Activated CD8-positive, alpha-beta memory T cell treated with anti-CD3 and anti-CD28 coated beads for 4 hours (primary cell): ENCODE measurements at regions not wholly inside any gene's neighbourhood (a gene's known extent, or its start where the extent isn't known, plus 50 kb on each side); places are given as distances from the start of the nearest gene placed in this dataset.

ENCODE experiments used
- DNase-seq, 2 donors: peaks; one replicate each; pipeline ENCODE4 v3.0.0-alpha.2; 2020; ENCODE audit warnings: low read depth in 2 of 2

- DNase-seq = no peak
Measured at GRCh38 chr5:15209053-15209762, 290.8 kb upstream of the FBXL7 start.

GRCh38 chr5:15206133-15206532 lies 293.8 kb upstream of the FBXL7 start:
- DNase-seq = no peak

GRCh38 chr5:15203376-15203775 lies 296.6 kb upstream of the FBXL7 start:
- no peak for DNase-seq

GRCh38 chr5:15191012-15191411 lies 309.0 kb upstream of the FBXL7 start:
- no peak for DNase-seq

- no peak for DNase-seq
Measured at GRCh38 chr5:15183520-15183919, 311.9 kb upstream of the ANKH start.

- no peak for DNase-seq
Measured at GRCh38 chr5:15170173-15170572, 298.6 kb upstream of the ANKH start.

GRCh38 chr5:15168358-15168757 lies 296.8 kb upstream of the ANKH start:
- DNase-seq = no peak

- DNase-seq = no peak
Measured at GRCh38 chr5:15160091-15160490, 288.5 kb upstream of the ANKH start.

- no peak for DNase-seq
Measured at GRCh38 chr5:15159606-15160005, 288.0 kb upstream of the ANKH start.

GRCh38 chr5:15142458-15142857 lies 270.9 kb upstream of the ANKH start:
- no peak for DNase-seq

- DNase-seq = no peak
Measured at GRCh38 chr5:15137414-15137813, 265.8 kb upstream of the ANKH start.

GRCh38 chr5:15135661-15136060 lies 264.1 kb upstream of the ANKH start:
- no peak for DNase-seq

GRCh38 chr5:15133456-15133965 lies 261.9 kb upstream of the ANKH start:
- no peak for DNase-seq

- DNase-seq = no peak
Measured at GRCh38 chr5:15132816-15133405, 261.3 kb upstream of the ANKH start.

GRCh38 chr5:15131909-15132308 lies 260.3 kb upstream of the ANKH start:
- DNase-seq = no peak

- DNase-seq = no peak
Measured at GRCh38 chr5:15124871-15125568, 253.4 kb upstream of the ANKH start.

GRCh38 chr5:15124461-15124860 lies 252.9 kb upstream of the ANKH start:
- no peak for DNase-seq

GRCh38 chr5:15117688-15118087 lies 246.1 kb upstream of the ANKH start:
- no peak for DNase-seq

- DNase-seq = no peak
Measured at GRCh38 chr5:15116996-15117395, 245.4 kb upstream of the ANKH start.

- DNase-seq = no peak
Measured at GRCh38 chr5:15106530-15107283, 235.1 kb upstream of the ANKH start.

- no peak for DNase-seq
Measured at GRCh38 chr5:15105799-15106393, 234.3 kb upstream of the ANKH start.

GRCh38 chr5:15103864-15104263 lies 232.3 kb upstream of the ANKH start:
- DNase-seq = no peak
